HepG2 (cell line): ENCODE measurements at regions not wholly inside any gene's neighbourhood (a gene's known extent, or its start where the extent isn't known, plus 50 kb on each side); places are given as distances from the start of the nearest gene placed in this dataset.

Experiments
- ARNT ChIP-seq: fragments of 450-650 bp; IDR thresholded peaks from 2 replicates; pipeline ENCODE4 v1.6.1; 2017
- CEBPZ ChIP-seq: IDR thresholded peaks from 2 replicates; pipeline ENCODE4 v1.6.1; 2012; ENCODE audit warnings: low read length, improper control_type of control experiment
- GLI4 ChIP-seq: sonication (generic); formaldehyde crosslinking; IDR thresholded peaks from 2 replicates; pipeline ENCODE4 v1.5.1; 2020; ENCODE audit warnings: missing genetic modification reagents, mild to moderate bottlenecking, moderate library complexity, borderline replicate concordance
- GTF2F1 ChIP-seq: fragments of 150-350 bp; IDR thresholded peaks from 2 replicates; pipeline ENCODE4 v1.6.1; 2014; ENCODE audit warnings: low read length
- KLF12 ChIP-seq: sonication (generic); formaldehyde crosslinking; IDR thresholded peaks from 2 replicates; pipeline ENCODE4 v1.4.0; 2020; ENCODE audit warnings: missing genetic modification reagents, borderline replicate concordance
- KMT2A ChIP-seq: sonication (generic); formaldehyde crosslinking; IDR thresholded peaks from 2 replicates; pipeline ENCODE4 v1.4.0; 2020; ENCODE audit warnings: missing genetic modification reagents
- NFATC3 ChIP-seq: sonication (generic); formaldehyde crosslinking; IDR thresholded peaks from 2 replicates; pipeline ENCODE4 v1.5.1; 2020; ENCODE audit warnings: mild to moderate bottlenecking, missing genetic modification reagents
- SNAPC2 ChIP-seq: sonication (generic); formaldehyde crosslinking; IDR thresholded peaks from 2 replicates; pipeline ENCODE4 v1.8.1; 2022; ENCODE audit warnings: mild to moderate bottlenecking, missing genetic modification reagents
- SP4 ChIP-seq: sonication (generic); formaldehyde crosslinking; IDR thresholded peaks from 2 replicates; pipeline ENCODE4 v1.8.1; 2023; ENCODE audit warnings: mild to moderate bottlenecking, missing genetic modification reagents
- THAP9 ChIP-seq: sonication (generic); formaldehyde crosslinking; IDR thresholded peaks from 2 replicates; pipeline ENCODE4; 2020; ENCODE audit warnings: missing genetic modification reagents, mild to moderate bottlenecking, borderline replicate concordance
- TIGD3 ChIP-seq: sonication (generic); formaldehyde crosslinking; IDR thresholded peaks from 2 replicates; pipeline ENCODE4 v1.5.1; 2020; ENCODE audit warnings: mild to moderate bottlenecking, missing genetic modification reagents, borderline replicate concordance
- YEATS4 ChIP-seq: sonication (generic); formaldehyde crosslinking; IDR thresholded peaks from 2 replicates; pipeline ENCODE4 v1.4.0; 2020; ENCODE audit warnings: missing genetic modification reagents, borderline replicate concordance
- ZBTB34 ChIP-seq: sonication (generic); formaldehyde crosslinking; IDR thresholded peaks from 2 replicates; pipeline ENCODE4 v1.8.0; 2022; ENCODE audit warnings: mild to moderate bottlenecking, missing genetic modification reagents
- ZNF18 ChIP-seq: sonication (generic); formaldehyde crosslinking; IDR thresholded peaks from 2 replicates; pipeline ENCODE4 v1.8.0; 2022; ENCODE audit warnings: mild to moderate bottlenecking, missing genetic modification reagents; ENCODE audit not compliant: insufficient replicate concordance
- ZNF230 ChIP-seq: sonication (generic); formaldehyde crosslinking; IDR thresholded peaks from 2 replicates; pipeline ENCODE4 v1.4.0; 2020; ENCODE audit warnings: mild to moderate bottlenecking, missing genetic modification reagents
- ZNF44 ChIP-seq: sonication (generic); formaldehyde crosslinking; IDR thresholded peaks from 2 replicates; pipeline ENCODE4 v1.5.1; 2020; ENCODE audit warnings: mild to moderate bottlenecking, missing genetic modification reagents
- ZNF556 ChIP-seq: sonication (generic); formaldehyde crosslinking; IDR thresholded peaks from 2 replicates; pipeline ENCODE4 v1.4.0; 2020; ENCODE audit warnings: mild to moderate bottlenecking, missing genetic modification reagents, borderline replicate concordance
- ZNF777 ChIP-seq: sonication (generic); formaldehyde crosslinking; IDR thresholded peaks from 2 replicates; pipeline ENCODE4 v1.4.0; 2020; ENCODE audit warnings: missing genetic modification reagents
- ZNF782 ChIP-seq: sonication (generic); formaldehyde crosslinking; IDR thresholded peaks from 2 replicates; pipeline ENCODE4 v1.4.0; 2020; ENCODE audit warnings: missing genetic modification reagents, mild to moderate bottlenecking, borderline replicate concordance

- TF ChIP-seq ZNF556 (CRISPR knock-in tag) (no peak), ZNF782 (CRISPR knock-in tag) (peak; percentile 38; the same call in 1 of the 2 replicates), NFATC3 (CRISPR knock-in tag) (no peak), ZBTB34 (CRISPR knock-in tag) (no peak), KMT2A (0 out of 2 replicates have a peak, but pooled peaks have one; percentile 39), TIGD3 (CRISPR knock-in tag) (no peak), CEBPZ (no peak), ZNF777 (CRISPR knock-in tag) (peak; percentile 51; the same call in 1 of the 2 replicates), ARNT (no peak), SP4 (CRISPR knock-in tag) (no peak), ZNF230 (CRISPR knock-in tag) (no peak), ZNF44 (CRISPR knock-in tag) (no peak), ZNF18 (CRISPR knock-in tag) (no peak), GLI4 (CRISPR knock-in tag) (no peak), KLF12 (CRISPR knock-in tag) (no peak), THAP9 (CRISPR knock-in tag) (no peak; the same call in 1 of the 2 replicates), SNAPC2 (CRISPR knock-in tag) (no peak), GTF2F1 (no peak), YEATS4 (0 out of 2 replicates have a peak, but pooled peaks have one; percentile 35)
Observed at GRCh38 chr1:54488779-54489626, 59.0 kb upstream of the ACOT11 start (continued).
